HG03280 (cell line): ENCODE measurements at regions not wholly inside any gene's neighbourhood (a gene's known extent, or its start where the extent isn't known, plus 50 kb on each side); places are given as distances from the start of the nearest gene placed in this dataset.
A peak's percentile ranks its signal among the peaks of the same experiment; 100 is the strongest.

Source experiments
- ATAC-seq: cut with Tn5 transposase; IDR thresholded peaks from one replicate; pipeline ENCODE4 v1.9.1; 2021; ENCODE audit warnings: mild to moderate bottlenecking, moderate library complexity; ENCODE audit not compliant: unreplicated experiment

DNA sequence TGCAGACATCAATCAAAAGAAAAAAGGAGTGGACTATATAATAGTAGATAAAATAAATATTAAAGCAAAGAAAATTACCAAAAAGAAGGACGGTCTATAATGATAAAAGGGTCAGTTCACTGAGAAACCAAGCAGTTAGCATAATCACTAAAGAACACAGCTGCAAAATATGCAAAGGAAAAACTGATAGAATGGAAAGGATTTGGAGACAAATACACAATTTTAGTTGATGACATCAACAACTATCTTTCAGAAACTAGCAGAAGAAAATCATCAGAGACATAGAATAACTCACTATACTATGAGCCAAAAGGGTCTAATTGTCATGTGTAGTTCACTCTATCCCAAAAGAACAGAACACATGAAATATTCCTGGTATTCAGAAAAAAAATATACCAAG is 316.4 kb upstream of the IGFBP3 start:
- no peak for ATAC-seq

DNA sequence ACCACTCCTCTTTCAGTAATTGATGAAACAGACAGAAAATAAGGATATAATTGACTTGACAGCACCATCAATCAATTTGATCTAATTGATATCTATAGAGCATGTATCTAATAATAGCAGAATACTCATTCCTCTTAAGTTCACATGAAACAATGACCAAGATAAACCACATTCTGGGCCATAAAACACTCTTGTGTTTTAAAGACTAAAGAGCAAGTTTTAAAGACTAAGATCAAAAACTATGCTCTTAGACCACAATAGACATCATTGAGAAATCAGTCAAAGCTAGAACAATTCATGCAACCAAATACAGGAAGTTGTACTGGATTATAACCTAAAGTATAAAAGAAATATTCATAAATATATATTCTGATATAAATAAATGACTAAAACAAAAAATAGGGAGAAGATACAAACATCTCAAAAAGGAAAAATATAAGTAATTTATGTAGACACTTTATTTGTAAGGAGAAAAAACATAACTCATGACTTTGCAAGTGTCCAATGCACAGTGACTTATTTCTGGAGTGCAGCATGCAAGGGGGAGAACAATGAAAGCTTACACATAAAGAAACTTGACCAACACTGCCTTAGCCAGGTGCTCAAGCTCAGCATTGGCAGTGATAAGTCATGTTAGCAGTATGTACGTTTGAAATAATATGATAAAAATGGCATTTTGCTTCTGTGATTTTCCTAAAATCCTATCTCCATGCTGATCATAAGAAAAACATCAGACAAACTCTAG is 312.7 kb upstream of the IGFBP3 start:
- ATAC-seq: peak; percentile 79

DNA sequence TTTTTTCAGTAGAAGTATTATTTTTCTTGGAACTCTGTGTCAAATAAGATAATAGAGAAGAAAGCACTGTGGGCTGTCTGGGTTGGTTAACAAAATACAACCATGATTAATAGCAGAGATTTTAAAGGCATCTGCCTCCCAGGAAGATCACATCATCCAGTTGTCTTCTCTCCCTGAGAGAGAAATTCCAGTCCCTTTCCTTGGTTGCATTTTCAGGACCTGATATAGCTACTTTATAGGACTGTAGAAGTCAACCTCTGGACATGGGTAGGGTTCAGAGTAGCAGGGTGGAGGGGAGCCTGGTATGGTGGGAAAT is 309.9 kb upstream of the IGFBP3 start:
- no peak for ATAC-seq

DNA sequence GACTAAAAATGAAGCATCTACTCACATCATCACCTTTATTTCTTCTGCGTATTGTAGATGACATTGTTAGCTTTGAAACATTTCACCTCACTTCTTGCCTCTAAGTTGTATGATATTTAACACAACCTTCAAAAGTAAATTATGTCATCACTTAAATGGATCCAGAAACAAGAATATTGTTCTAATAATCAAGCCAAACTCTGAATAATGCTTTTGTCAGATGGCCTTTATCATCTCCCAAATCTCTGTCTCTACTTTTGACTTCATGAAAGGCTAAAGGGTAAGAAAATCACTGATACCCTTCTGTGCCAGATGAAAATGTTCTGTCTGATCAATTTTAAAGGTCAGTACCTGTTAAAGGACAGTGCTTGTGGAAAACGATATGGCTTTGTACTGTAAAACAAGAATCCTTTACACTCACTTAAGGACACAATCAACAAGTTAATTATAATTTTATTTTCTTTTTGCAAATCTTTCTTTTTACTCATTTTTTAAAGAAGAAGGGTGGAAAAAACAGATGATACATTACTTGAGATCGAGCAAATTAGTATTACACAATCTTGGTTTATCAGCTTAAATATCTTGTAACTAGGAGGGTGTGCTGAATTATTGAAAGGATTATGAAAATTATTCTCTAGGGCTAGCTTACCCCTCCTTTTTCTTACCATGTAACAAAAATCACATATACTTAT is 309.4 kb upstream of the IGFBP3 start:
- no peak for ATAC-seq

DNA sequence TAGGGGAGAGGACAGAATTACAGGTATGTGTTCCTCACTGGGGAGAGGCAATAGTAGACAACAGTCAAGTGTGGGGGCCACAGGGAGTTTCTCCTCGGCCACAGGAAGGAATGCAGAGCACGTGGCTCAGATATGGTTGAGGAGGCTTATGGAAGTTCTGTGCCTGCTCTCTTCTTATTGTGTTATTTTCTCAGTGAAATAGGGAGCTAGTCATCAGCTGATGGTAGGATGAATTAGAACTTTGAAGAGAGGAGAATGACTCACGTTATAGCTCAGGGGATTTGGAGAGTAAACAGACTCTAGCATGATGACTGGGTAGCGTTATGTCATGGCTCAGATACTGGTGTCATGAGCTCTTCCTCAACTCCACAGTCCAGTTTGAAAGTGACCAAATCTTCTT is 308.3 kb upstream of the IGFBP3 start:
- ATAC-seq: no peak

DNA sequence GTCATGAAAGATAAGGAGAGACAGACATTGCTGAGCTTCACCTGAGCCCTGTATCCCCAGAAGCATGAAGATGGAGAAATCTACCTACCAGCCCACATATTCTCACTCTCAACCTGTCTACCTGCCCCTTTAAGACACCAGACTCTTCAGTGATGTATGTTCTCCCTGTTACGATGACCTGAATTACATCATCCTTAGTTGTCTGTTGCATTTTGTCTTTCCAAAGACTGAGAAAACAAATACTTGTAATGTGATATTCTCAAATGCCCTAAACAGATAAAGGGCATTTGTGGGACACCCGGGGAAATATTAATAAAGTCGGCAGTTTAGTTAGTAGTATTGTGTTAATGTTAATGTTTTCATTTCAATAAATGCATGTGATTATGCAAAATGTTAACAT is 305.8 kb upstream of the IGFBP3 start:
- no peak for ATAC-seq

DNA sequence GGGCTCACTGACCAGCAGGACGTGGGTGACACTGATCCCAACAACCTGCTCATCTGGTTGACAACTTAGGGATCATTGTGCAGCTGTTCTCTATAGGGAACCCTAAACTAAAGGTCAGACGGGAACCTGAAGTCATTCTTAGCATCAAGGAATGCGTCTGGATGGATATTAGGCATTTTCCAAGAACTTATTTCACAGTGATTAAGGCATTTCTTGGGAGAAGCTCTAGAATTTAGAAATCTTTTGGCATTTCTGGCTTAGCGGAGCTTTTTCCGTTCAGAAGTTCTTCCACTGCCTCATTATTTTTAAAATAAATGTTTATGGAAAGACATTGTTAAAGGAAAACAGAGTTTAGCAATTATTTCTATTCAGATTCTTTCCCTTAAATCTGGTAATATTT is 303.3 kb upstream of the IGFBP3 start:
- no peak for ATAC-seq

DNA sequence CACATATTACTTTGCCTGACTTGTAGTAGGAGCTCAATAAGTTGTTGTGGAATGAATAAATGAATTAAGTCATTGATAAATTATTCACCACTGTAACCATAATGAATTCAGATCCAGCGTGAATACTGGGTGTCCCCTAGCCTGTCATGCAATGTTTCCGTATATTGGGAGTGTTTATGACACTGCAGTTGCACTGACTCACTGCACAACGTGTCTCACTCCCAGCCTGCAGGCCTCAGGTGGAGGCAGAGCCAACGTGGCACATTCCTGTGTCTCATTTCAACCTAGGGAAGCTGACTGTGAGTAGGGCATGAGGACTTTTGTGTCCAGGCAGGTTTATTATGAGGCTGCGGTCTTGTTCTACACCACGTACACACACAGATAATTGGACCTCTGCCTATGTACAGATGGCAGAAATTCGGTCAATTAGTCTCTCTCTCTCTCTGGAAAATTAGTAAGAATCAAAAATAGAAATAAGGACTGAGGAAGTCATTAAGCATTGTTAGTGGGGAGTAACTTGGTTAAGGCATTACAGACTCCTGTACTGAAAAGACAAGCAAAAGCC is 299.1 kb upstream of the IGFBP3 start:
- ATAC-seq: no peak

DNA sequence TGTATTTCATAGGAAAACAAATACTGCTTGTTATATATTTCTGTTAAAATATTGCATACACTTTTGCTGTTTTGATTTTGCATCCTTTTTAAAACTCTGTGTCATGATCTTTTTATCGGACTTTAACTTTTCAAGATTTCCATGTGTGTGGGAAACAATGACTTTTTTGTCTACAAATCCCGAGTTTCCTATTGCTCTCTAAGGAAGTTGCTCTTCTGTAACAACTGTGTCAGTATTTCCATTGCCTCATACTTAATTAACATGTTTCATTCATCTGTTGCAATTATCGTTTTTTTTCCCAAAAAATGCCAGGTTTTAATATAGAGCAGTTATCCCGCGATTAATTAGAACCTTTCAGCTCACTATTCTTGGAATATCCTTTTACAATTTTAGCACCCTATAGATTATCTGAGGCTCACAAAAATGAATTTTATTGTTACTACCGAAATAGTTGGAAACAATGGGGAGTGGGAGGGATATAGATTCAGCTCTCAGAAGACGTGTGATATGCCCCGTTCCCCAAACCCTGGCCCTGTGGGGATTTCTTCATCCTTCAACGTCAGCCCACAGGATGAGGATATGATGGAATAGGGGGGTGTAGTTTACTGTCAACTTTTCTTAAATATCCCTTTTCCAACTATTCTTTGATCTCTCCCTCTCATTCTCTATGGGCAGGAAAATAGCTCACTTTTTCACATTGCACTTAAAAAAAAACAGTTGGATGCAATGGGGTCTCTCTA is 297.6 kb upstream of the IGFBP3 start:
- ATAC-seq: no peak

DNA sequence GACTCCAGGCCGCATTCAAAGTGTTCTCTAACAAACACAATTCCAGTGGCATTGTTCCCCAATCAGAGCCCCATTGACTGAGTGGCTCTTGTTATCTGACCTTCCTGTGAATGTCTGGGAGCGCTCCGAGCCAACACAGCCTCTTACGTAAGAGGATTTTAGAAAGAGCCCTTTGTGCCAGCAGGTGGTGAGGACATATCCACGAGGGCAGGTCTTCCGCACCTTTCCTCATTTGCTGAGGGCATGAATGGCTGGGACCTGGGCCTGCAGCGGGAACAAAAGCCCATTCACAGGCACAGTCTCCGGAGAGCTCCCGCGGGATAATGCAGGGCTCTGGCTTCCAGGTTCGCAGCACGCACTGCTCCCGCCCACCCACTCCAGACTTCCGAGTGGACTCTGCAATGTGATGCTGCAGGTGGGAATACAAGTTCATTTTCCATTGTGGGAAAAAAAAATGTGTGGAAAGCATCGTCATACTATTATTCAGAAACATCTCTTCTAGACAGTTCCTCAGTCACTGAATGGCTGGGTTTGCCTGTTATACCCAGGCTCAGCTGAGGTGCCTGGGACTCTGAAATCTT is 295.0 kb upstream of the IGFBP3 start:
- ATAC-seq: no peak

DNA sequence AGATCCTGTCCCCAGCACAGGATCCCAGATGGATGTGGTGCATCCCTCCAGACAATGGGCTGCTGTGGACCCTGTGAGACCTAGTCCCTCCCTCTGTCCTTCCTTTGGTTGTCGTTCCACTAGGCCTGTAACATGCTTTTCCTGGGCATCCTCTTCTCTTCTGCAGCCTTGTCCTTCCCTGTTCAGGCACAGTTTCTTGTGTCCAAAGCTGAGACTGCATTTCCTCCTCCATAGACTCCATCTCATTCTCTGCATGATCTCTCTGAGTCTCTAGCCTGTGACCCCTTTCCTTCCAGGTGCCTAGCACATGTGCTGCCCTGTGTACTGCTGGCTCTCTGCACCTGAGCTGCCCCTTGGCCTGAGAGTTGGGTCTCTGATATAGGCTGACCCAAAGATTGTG is 293.5 kb upstream of the IGFBP3 start:
- no peak for ATAC-seq

DNA sequence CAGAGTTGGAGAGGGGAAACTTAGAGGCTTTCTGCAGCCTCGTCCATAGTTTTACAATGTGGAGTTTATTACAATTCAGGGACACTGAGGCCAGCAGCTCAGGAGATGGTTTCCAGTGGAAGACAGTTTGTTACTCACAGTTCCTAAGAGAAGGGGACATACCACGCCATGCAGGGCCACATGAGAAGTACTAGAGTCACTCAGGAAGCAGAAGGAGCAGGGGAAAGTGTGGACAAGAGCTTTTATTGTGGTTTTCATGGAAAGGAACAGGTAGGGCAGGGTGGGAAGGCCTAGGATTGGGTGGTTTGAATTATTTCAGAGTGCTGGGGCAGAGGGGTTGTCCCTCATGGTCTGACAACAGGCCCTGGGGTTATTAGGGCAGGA is 292.1 kb upstream of the IGFBP3 start:
- no peak for ATAC-seq

DNA sequence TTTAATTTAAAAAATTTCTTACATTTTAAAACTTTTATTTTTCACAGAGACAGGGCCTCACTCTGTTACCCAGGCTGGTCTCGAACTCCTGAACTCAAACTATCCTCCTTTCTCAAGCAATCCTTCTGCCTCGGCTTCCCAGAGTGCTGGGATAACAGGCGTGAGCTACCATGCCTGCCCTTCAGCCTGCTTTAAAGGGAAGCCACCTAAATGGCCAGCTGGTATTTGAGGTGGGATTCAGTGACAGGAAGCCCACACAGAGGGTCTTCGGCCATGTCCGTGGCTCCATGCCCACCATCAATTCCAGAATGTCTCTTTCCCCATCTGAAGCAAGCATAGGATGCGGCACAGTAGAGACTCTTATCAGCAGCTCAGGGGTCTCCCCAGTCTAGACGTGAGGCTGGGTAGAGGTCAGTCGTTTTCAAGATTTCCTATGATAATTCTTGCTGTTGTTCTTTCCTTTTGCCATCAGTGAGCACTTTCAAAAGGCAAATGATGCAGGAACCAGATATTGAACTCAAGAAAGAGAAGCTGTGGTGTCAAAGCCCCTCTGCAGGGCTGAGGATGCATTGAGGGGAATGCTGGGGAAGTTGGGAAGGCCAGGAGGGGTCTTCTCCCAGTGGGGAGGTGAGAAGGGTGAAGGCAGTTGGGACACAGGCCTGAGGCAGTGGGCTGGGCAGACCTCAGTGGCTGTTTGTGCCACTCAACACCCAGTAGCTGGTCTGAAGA is 291.5 kb upstream of the IGFBP3 start:
- no peak for ATAC-seq

DNA sequence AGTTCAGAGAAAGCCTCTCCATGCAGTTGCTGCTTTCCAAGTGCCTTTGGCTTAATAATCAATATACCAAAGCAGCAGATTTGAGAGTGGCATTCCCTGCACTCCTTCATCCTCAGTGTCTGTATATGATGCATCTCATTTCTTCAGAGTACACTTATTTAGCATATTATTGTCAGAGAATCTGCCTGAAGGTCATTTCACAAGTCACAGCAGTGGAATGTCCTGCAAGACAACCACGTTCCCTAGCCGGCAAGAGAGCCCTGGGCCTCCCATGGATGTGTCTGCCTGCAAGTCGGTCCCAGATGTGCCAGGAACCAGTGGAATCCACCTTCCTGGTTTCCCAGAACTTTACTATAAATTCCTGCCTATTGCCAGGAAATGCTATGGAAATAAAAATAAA is 289.4 kb upstream of the IGFBP3 start:
- no peak for ATAC-seq

DNA sequence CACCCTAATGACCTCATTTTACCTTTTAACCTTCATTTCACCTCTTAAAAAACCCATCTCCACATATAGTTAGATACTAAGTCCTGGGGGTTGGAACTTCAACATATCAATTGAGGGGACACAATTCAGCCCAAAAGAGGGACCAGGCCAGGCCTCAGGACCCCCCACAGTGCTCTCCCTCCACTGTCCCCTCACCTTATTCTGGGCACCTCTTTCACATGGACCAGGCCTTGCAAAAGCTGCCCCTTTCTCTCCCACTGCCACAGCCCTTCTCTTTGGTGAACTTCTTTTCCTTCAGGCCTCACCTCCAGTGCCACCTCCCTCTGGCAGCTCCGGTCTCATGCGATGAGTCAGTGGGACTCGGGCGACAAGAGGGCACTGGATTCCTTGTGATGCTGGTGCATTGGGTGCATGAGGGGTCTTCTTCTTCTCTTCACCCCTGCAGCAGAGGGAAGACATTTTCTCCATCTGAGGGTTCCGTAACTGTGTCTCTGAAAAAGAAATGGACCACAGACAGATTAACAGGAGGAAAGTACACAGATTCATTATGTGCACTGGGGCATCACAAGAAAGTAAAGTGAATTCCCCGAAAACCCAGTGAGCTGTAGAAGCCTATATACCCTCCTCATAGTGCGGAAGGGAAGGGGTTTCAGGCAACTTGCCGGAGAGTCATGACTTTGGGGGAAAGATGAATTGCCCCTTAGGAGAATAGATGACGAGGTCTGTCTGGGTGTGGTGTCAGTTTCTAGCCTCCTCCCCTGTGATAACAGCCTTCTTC is 288.7 kb upstream of the IGFBP3 start:
- ATAC-seq: no peak

DNA sequence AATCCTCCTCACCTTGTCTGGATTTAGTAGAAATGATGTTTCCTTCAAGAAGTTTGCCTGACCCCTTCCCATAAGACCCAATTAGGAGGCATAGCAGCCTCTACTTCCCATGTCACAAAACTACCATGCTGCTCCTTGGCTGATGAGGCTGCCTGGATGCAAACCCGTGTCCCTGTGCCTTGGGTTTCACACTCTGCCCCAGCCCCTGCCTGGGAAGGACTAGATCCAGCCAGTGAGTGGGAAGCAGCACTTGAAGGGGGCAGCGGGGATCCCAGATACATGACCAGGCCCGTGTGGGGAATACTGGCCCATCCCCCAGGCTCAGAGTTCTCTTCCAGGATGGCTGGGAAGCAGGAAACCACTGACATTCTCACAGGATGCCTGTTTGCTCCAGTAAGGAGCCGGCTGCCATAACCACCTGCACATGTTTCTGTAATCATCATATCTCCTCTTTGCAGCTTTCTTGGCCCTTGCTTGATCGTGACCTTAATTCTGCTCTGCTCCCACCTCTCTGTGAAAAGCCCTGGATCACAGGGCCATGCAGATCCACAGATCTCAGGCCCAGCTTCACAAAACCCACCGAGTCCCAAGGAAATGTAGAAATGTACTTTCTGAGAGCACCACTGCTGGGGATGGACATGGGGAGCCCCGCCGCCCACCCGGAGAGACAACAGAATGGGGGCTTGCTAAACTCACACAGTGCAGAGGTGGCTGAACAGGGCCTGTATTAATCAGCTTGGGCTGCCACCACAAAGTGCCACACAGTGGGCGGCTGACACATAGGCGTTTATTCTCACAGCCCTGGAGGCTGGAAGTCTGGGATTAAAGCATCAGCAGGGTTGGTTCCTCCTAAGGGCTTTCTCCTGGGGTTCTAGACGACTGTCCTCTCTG is 287.8 kb upstream of the IGFBP3 start:
- ATAC-seq: no peak

DNA sequence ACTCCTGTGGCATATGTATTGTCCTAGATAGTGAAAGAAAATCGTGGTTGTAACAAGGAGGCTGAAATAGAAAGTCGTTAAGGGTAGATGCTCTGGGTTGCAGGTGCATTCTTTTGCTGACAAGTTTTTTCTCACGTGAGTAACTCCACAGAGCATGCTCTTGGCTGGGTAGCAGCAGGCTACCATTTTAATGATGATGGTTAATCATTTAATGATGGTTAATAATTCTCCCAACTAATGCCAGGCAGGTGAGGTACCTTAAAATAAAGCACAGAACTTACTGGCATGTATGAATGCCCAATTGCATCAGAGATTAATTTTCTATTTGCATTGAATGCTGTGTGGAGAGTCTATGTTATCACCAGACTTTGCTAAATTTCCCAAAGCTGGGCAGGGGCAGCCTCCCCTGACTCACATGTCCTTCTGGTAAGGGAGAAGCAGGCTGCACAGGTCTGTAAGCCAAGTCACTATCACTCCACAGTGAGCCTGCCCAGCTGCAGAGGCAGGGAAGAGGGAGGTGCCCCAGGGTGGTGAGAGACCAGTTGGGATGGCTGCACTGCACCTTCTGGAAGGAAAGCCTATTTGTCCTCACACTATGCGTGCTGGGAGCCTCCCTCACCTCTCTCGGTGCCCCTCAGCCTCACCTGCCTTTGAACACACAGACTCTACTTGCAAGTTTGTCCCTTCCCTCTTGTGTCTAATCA is 287.0 kb upstream of the IGFBP3 start:
- no peak for ATAC-seq

DNA sequence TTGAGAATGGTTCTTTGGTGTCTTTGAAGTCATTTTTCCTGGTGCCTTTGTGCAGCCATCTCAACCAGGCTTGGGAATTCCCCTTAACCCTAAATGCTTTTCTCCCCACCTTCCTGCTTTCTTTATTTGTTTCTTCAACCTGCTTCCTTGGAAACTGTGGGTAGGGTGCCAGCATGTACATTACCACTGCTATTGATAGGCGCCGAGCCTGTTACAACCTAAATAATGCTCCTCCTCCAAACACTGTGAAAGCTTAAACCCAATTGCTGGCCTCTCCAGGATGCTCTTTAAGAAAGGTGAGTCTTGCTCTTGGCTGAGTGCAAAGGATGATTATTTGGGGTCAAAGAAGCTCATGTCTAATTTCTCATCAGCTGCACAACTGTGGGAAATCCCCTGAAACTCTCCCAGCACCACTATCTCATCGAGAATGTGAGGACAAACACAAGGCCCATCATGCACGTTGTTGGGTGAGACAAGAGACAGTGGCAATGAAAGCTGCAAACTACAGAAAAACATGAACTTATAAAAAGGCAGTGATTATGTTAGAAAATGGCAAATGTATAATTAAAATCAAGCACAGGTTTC is 285.5 kb upstream of the IGFBP3 start:
- ATAC-seq: no peak
